ENCODE measurements at regions not wholly inside any gene's neighbourhood (a gene's known extent, or its start where the extent isn't known, plus 50 kb on each side); places are given as distances from the start of the nearest gene placed in this dataset.

GRCh38 chrX:38856670-38857265 is 55.5 kb downstream of the MID1IP1 start:
- DNase-seq = no peak

GRCh38 chrX:38857736-38858523 is 56.7 kb downstream of the MID1IP1 start:
- no peak for DNase-seq

DNA sequence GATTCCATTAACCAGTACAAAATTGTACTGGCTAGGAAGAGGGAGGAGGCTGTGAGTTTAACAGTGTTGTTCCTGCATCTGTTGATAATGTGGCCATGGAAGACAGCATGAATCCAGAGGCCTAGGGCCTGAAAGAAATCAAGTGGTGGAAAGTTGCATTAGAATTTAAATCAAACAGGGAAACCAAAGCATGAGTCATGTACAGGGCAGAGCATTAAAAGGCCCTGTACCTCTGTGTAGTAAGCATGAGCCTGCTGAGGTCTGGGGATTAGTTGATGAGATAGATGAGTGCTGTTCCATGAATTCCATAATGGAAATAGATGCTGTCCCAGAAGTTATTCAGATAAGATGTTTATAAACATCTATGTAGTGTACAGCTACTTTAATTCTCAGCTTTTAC is 58.3 kb downstream of the MID1IP1 start:
- DNase-seq = no peak

GRCh38 chrX:38860106-38861013 is 59.1 kb downstream of the MID1IP1 start:
- no peak for DNase-seq

GRCh38 chrX:38861489-38861888 is 60.2 kb downstream of the MID1IP1 start:
- DNase-seq = no peak

DNA sequence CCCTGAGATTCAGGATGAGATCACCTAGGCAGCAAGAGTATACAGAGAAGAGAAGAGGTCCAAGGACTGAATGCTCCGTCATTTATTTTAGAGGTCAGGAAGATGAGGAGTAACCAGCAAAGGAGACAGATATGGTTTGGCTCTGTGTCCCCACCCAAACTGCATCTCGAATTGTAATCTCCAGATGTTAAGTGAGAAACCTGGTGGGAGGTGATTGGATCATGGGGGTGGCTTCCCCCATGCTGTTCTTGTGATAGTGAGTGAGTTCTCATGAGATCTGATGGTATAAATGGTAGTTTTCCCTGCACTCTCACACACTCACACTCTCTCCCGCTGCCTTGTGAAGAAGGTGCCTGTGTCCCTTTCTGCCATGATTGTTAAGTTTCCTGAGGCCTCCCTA is 60.8 kb downstream of the MID1IP1 start:
- no peak for DNase-seq

DNA sequence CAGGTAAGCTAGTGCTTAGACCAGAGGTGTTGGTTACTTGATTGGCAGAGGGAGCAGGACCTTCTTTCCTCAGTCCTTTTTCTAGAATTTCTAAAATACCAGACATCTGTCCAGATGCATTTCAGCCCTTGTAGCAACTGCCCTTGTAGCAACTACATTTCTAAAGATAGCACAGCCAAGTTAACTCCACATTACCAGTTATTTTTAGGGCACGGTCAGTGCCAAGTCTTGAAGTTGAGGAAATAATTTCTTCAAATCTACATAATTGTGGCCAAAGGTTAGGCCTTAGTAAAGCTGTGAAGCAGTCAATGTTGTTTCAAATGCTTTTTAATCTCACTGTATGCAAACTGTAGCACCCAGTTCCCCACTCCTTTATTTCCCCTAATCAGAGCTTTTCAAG is 62.9 kb downstream of the MID1IP1 start:
- no peak for DNase-seq

- DNase-seq = no peak
Observed at GRCh38 chrX:38868321-38868720, 67.1 kb downstream of the MID1IP1 start.

GRCh38 chrX:38868941-38869401 is 67.7 kb downstream of the MID1IP1 start:
- no peak for DNase-seq

DNA sequence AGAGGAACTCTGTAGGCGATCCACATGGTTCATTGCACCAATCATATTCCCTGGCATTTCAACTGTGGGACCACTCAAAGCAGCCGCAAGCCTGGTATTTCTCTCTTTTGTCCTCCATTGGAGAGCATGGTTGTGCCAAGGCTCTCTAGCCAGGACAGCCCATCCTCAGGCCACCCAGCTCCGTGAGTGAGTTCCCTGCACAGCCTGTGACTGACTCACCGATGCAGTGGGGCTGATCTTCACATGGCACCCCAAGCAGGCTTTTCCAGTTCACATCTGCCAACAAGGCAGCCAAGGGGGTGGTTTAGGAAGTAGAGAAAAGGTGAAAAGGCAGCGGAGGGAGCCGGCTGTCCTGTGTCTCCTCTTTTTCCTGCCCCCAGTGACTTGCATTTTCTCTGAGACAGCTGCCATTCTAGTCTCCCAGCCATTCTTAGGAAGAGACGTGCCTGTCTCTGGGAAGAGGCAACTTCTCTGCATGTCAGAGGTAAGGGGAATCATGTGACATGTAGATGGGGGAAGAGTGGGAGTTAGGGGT is 69.2 kb downstream of the MID1IP1 start:
- DNase-seq = no peak

DNA sequence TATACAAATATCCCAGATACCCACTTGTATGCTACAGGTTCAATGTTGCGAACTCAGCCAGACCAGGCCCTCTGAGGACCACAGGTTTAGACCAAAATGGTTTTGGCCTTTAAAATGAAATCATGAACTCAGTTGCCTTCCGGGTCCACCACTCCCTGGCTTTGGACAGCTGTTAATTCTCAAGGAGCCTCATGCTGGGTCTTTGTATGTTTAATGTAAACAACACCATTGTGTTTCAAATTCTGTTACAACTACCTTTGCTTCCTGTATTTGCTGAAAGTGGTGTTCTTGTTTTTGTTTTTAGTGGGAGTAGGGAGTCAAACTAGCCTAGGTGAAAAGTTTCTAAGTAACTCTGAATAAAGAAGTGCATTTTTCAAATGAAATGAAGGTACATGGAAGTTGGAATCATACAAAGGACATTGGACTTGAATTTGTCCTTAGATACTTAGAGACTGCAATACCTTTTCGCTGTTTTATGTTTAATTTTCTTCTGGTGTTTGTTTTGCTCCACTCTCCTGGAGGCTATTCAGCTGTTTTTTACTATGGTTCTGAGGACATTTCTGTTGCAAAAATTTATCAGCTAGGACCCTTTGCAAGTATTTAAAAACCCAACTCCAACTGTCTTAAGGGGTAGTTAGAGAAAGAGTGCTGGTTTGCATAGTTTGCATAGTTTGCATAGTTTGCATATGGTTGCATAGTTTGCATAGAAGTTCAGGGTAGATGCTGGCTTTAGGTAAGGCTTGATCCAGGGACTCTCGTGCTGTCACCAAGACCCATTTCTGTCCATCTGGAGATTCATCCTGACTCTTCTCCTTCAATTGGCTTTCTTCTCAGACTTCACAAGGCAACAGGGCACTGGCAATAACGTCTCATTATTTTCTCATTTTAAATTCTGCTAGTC is 70.1 kb downstream of the MID1IP1 start:
- peak; percentile 5 to 47 for DNase-seq

- no peak for DNase-seq
Observed at GRCh38 chrX:38877366-38877765, 76.1 kb downstream of the MID1IP1 start.

DNA sequence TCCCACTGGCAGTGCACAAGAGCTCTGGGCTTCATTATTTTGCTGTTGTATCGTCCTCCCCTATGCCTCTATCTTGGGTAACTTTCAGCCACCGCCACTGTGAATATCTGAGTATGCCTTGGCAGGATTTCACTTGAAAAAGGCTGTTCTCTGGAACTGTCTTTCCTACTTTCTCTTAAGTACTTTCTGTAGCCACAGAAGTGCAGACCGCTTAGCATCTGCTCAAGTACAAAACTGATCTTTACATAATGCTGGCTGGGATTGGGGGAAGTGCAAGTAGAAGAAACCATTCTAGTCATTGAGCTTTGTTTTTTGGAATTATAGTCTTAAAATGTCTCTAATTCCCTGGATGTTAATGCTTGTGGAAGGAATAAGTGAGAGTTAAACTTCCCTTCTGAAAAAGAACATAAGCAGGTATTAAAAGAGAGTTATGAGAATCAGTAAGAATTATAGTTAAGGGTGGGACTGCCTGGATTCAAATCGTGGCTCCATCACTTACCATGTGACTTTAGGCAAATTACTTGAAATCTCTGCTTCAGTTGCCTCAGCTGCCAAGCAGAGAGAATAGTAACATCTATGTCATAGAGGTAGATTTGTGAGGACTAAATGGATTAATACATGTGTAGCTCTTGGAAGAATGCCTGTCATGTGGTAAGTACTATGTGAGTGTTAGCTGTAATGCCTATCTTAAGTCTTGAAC is 77.5 kb downstream of the MID1IP1 start:
- no peak for DNase-seq

- DNase-seq = peak in 1 of 2 experiments; percentile 54
Observed at GRCh38 chrX:38879631-38880220, 78.5 kb downstream of the MID1IP1 start.

GRCh38 chrX:38880296-38880854 is 79.1 kb downstream of the MID1IP1 start:
- DNase-seq = no peak

DNA sequence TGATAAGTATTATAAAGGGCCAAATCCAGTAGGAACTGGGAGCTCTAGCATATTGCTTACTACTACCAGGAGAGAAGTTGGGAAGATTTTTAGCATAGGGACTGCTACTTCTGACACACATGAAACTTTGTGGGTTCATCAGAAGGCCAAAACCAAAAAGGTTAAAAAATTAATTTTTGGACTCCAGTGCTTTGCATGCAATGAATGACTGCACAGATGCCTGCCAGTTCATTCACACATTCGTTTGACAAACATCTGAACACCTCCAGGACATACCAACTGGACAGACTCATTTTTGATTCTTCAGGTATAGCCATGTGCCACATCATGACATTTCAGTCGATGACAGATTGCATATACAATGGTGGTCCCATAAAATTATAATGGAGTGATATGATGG is 79.8 kb downstream of the MID1IP1 start:
- no peak for DNase-seq

- DNase-seq = no peak
Observed at GRCh38 chrX:38881727-38882126, 80.5 kb downstream of the MID1IP1 start.

DNA sequence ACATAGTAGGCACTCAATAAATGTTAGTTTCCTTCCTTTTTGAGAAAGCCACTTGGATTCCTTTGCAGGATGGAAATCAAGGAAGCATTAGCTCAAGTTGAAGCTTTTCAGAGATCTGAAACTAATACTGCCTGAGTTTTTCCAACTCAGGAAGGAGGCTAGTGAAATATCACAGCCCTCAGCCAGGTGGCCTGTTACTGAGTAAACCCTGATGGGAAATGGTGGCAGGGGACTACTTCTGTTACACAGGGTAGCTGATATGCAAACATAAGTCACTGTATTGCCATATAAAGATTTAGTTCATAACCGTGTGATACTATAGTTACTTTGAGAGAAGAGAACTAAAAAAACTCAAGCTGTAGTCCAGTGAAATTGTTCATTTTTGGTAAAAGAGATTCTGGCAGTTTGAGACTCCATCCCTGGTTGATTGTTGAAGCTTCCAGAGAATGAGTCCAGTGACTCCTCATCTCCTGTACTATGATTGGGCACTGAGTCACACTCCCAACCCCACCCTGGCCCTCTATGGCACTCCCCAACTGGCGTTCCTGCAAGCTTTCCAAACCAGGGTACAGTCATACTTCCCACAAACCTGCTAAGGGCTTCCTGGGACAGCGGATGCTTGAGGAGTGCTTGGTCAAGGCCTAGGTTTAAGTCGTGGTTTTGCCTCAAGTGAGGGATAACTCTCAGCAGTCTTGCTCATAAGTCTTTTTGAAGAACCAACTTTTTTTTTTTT is 81.8 kb downstream of the MID1IP1 start:
- DNase-seq = no peak

- DNase-seq = no peak
Observed at GRCh38 chrX:38886112-38886511, 84.9 kb downstream of the MID1IP1 start.

- DNase-seq = no peak
Observed at GRCh38 chrX:38887222-38887621, 86.0 kb downstream of the MID1IP1 start.

Data from NCI-H2081 (cell line).